ENCODE measurements at regions not wholly inside any gene's neighbourhood (a gene's known extent, or its start where the extent isn't known, plus 50 kb on each side); places are given as distances from the start of the nearest gene placed in this dataset.

GRCh38 chr11:80970037-80970436 is 1529.2 kb upstream of the TENM4 start:
- Histone ChIP-seq H3K9ac (ENCODE audit: low read length in 3 of 3) (no peak overlapping the region), H3K27ac (ENCODE audit: low read depth in 2 of 2, low read length in 2 of 2) (no peak overlapping the region), H3K36me3 (ENCODE audit: control insufficient read depth in 2 of 3, insufficient read depth in 3 of 3, low read length in 3 of 3) (no peaks in the 10 kb centered on the region), H3K4me1 (ENCODE audit: control insufficient read depth in 2 of 3, insufficient read depth in 2 of 3, low read depth in 1 of 3, low read length in 3 of 3) (peaks cover 0 to 2% (median 0%) of the 10 kb centered on the region in 3 donors), H3K9me3 (ENCODE audit: control insufficient read depth in 2 of 3, insufficient read depth in 1 of 3, low read length in 3 of 3) (no peaks in the 10 kb centered on the region), H3K4me3 (ENCODE audit: low read length in 3 of 3) (no peak overlapping the region), H3K27me3 (ENCODE audit: control insufficient read depth, insufficient read depth, low read length) (no peaks in the 10 kb centered on the region)
- DNase-seq (peak in 2 of 5 donors; percentile 27 to 53), FAIRE-seq (no peak)
- intact Hi-C loops (cut with DNase I) = no loop called here
- TF ChIP-seq CTCF (IDR thresholded peaks at IDR 0.05; ENCODE audit: borderline replicate concordance, extremely low read depth, insufficient read depth) = no peak

GRCh38 chr11:80967649-80968048 is 1526.8 kb upstream of the TENM4 start:
- Histone ChIP-seq H3K36me3 (ENCODE audit: control insufficient read depth in 2 of 3, insufficient read depth in 3 of 3, low read length in 3 of 3) (no peaks in the 10 kb centered on the region), H3K27ac (ENCODE audit: low read depth in 2 of 2, low read length in 2 of 2) (no peak overlapping the region), H3K9ac (ENCODE audit: low read length in 3 of 3) (no peak overlapping the region), H3K9me3 (ENCODE audit: control insufficient read depth in 2 of 3, insufficient read depth in 1 of 3, low read length in 3 of 3) (no peaks in the 10 kb centered on the region), H3K4me3 (ENCODE audit: low read length in 3 of 3) (no peak overlapping the region), H3K27me3 (ENCODE audit: control insufficient read depth, insufficient read depth, low read length) (no peaks in the 10 kb centered on the region), H3K4me1 (ENCODE audit: control insufficient read depth in 2 of 3, insufficient read depth in 2 of 3, low read depth in 1 of 3, low read length in 3 of 3) (peaks cover 0 to 2% (median 0%) of the 10 kb centered on the region in 3 donors)
- intact Hi-C loops (cut with DNase I) = no loop called here
- FAIRE-seq (no peak), DNase-seq (no peak)
- TF ChIP-seq CTCF (IDR thresholded peaks at IDR 0.05; ENCODE audit: borderline replicate concordance, extremely low read depth, insufficient read depth) = no peak

GRCh38 chr11:80960381-80961029 is 1519.7 kb upstream of the TENM4 start:
- Histone ChIP-seq H3K4me1 (ENCODE audit: control insufficient read depth in 2 of 3, insufficient read depth in 2 of 3, low read depth in 1 of 3, low read length in 3 of 3) (no peaks in the 10 kb centered on the region), H3K9me3 (ENCODE audit: control insufficient read depth in 2 of 3, insufficient read depth in 1 of 3, low read length in 3 of 3) (no peaks in the 10 kb centered on the region), H3K4me3 (ENCODE audit: low read length in 3 of 3) (no peak overlapping the region), H3K27ac (ENCODE audit: low read depth in 2 of 2, low read length in 2 of 2) (no peak overlapping the region), H3K27me3 (ENCODE audit: control insufficient read depth, insufficient read depth, low read length) (no peaks in the 10 kb centered on the region), H3K9ac (ENCODE audit: low read length in 3 of 3) (no peak overlapping the region), H3K36me3 (ENCODE audit: control insufficient read depth in 2 of 3, insufficient read depth in 3 of 3, low read length in 3 of 3) (no peaks in the 10 kb centered on the region)
- FAIRE-seq = no peak
- DNase-seq = no peak
- TF ChIP-seq CTCF (IDR thresholded peaks at IDR 0.05; ENCODE audit: borderline replicate concordance, extremely low read depth, insufficient read depth) = no peak
- intact Hi-C loops (cut with DNase I) = no loop called here

GRCh38 chr11:80959751-80960150 is 1518.9 kb upstream of the TENM4 start:
- no peak for FAIRE-seq
- H3K4me1 ChIP-seq (ENCODE audit: control insufficient read depth in 2 of 3, insufficient read depth in 2 of 3, low read depth in 1 of 3, low read length in 3 of 3) = no peaks in the 10 kb centered on the region
- intact Hi-C loops (cut with DNase I) = no loop called here
- no peak for TF ChIP-seq CTCF (IDR thresholded peaks at IDR 0.05; ENCODE audit: borderline replicate concordance, extremely low read depth, insufficient read depth)
- H3K4me3 ChIP-seq (ENCODE audit: low read length in 3 of 3) = no peak overlapping the region
- no peak overlapping the region for H3K27ac ChIP-seq (ENCODE audit: low read depth in 2 of 2, low read length in 2 of 2)
- no peak overlapping the region for H3K9ac ChIP-seq (ENCODE audit: low read length in 3 of 3)
- no peaks in the 10 kb centered on the region for H3K27me3 ChIP-seq (ENCODE audit: control insufficient read depth, insufficient read depth, low read length)
- H3K36me3 ChIP-seq (ENCODE audit: control insufficient read depth in 2 of 3, insufficient read depth in 3 of 3, low read length in 3 of 3) = no peaks in the 10 kb centered on the region
- DNase-seq = no peak
- H3K9me3 ChIP-seq (ENCODE audit: control insufficient read depth in 2 of 3, insufficient read depth in 1 of 3, low read length in 3 of 3) = no peaks in the 10 kb centered on the region
